Hematopoietic multipotent progenitor cell treated with erythropoietin and hydrocortisone succinate and interleukin-3 and kit ligand, for 17 days (in vitro differentiated cells): ENCODE measurements at regions not wholly inside any gene's neighbourhood (a gene's known extent, or its start where the extent isn't known, plus 50 kb on each side); places are given as distances from the start of the nearest gene placed in this dataset.
"Not testable (repeated sequence)": the region's sequence is repeated elsewhere in the genome, so short reads cannot be mapped to it uniquely, and the experiment has no call there.

Experiments
- DNase-seq: peaks from one replicate; pipeline ENCODE4 v3.0.0-alpha.2; 2015; ENCODE audit warnings: low spot score

DNA sequence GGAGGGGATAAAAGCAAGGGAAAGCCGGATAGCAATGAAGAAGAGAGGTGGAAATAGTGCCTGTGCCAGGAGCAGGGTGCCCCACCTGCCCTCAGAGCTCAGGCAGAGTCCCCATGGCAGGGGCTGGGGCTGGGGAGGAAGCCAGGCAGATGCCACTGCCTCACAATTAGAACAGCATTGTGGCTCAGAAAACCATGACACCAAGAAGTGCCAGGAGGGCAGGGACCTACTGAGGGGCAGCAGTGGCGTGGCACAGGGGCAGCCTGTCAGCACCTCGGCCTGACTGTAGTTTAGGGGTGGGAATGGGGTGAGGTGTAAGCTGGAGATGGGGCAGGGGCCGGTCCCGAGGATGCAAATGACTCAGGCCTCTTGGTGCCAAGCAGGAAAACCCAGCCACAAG, 532.1 kb upstream of the B3GAT1 start:
- DNase-seq: no peak

DNA sequence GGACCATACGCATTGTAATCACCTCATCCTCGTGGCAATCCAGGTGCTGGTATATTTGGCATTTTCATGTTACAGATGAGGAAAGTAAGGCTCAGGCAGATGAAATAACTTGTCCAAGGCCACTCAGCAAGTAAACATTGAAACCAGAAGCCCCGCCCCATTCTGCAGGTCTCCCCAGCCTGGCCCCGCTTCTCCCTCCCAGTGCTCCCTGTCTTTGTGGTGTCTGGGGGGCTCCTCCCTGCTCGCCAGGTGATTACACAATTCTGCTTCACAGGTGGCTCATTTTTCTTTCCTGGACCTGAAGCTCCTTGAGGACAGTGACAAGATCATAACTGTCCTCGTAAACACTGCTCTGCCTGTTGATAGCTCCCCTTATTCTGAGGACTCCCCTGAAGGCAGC, 531.5 kb upstream of the B3GAT1 start:
- no peak for DNase-seq

DNA sequence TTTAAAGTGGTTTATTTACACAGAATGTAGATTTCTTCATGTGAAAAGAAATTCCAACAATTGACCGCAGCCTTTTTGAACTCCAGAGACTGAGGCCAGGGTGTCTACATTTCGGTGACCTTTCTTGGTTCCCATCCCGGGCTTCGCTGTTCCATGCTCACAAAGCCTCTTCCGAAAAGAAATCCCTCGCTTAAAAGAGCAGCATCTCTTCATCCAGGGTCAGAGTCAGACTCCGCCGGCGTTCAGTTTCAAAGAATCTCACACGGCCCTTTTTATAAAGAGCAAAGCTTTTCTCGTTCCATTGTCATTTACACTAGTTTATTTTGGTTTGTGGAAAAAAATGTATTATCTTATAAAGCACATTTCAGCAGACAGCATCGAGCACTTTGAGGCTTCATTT, 530.6 kb upstream of the B3GAT1 start:
- no peak for DNase-seq

DNA sequence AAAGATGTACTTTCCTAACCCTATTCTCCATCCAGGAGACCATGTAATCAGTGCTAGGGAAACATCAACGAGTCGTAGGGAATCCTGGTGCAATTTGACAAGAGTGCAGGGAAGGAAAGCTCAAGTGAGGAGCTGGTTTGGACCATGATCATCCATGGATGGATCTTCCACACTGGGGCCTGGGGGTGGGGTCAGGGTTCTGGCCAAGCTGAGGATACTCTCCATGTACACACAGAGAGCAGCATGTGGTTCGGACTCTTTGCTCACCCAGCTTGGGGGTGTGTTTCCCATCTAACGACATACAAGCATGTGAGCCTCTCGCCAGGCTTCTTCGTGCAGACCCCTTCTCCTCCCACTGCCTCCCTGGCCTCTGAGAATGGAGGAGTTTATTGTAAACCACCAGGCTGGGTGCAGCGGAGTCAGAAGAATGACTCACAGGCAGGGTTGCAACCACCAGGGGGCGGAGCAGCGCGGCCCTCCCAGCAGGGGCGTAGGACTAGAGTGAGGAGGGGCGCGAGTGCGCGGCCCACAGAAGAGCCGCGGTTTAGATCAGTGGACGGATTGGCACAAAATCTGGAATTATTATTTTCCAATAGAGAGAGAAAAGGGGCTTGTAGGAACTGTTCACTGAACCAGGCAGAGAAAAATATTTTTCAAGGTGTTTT, 530.0 kb upstream of the B3GAT1 start:
- not testable (repeated sequence) for DNase-seq

GRCh38 chr11:134941326-134941725, 529.3 kb upstream of the B3GAT1 start:
- no peak for DNase-seq

DNA sequence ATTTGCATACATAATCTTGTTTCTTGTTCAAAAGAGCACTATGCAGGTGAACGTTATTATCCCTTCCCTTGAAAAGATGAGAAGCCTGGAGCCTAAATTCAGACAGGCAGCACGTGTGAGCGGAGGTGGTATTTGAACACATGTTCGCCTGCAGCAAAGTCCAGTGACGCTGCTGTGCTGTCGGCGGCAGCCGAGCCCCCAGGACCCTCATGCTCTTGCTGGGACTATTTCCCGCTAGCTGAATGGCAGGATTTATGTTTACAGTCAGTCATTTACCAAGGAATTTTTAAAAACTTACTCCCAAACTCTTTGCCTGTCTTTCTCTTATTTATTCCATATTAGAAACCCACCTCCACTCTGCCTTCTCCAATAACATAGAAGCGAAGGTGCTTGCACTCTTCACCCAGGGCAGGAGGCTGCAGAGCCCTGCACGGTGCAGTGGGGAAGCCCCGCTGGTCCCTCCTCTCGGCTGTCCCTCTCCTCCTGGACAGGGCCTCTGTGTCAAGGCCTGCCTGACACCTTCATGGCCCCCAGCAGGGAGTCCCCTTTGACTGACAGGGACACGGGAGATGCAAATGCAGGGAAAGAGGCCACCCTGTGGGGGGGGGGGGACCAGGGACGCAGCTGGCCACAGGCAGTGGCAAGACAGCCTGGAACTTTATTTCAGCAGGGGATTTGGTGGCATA, 528.5 kb upstream of the B3GAT1 start:
- DNase-seq: no peak

DNA sequence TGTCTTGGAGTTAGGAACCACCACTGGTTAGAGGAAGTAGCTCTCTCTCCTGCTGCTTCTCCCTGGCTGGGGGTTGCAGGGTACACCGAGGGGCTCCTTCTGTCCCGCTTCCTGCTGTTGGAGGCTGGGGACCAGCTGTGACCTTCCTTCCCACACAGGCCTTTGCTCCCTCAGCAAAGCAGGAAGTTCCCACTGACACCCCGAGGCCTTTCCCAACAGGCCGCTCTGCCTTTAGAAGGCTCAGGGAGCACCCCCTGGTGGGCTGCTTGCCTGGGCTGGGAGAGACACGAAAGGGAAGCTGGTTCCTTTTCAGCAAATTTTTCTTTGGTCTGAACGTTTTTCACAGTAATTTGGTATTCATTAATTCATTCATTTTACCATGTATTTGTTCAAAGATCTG, 527.9 kb upstream of the B3GAT1 start:
- no peak for DNase-seq

- no peak for DNase-seq
Observed at GRCh38 chr11:134939031-134939430, 527.0 kb upstream of the B3GAT1 start.

DNA sequence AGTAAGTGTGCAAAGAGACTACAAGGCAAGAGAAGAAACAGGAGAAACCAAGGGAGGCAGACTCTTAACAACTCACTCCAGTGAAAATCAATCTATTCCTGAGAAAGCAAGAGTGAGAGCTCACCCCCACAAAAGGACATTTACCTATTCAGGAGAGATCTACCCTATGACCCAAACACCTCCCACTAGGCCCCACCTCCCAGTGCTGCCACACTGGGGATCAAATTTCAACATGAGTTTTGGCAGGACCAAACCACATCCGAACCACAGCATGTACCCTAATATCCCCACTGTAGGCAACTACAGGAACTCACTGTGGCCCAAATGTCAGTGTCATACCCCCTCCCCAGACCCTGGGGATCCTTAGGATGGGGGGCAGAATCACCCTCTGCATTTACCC, 526.2 kb upstream of the B3GAT1 start:
- DNase-seq: no peak

- not testable (repeated sequence) for DNase-seq
Observed at GRCh38 chr11:134937193-134937592, 525.2 kb upstream of the B3GAT1 start.

DNA sequence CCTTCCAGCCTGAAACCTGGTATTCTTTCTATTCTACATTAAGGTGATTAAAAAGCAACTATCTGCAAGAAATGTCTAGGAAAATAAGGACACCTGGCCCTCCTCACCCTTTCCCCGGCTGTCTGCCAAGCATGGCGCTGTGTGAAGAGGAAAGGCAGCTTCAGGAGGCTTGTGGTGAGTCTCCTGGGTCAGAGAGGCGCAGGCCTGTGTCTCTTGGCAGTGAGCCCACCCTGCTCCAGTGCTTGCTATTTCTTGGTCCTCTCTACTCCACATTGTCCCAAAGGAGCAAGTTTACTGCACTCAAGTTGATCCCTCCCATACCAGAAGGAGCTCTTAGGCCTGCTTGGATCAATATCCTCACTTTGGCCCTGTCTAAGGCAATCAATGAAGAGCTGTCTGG, 520.7 kb upstream of the B3GAT1 start:
- DNase-seq: no peak

- DNase-seq: no peak
Observed at GRCh38 chr11:134925432-134925831, 513.4 kb upstream of the B3GAT1 start.

DNA sequence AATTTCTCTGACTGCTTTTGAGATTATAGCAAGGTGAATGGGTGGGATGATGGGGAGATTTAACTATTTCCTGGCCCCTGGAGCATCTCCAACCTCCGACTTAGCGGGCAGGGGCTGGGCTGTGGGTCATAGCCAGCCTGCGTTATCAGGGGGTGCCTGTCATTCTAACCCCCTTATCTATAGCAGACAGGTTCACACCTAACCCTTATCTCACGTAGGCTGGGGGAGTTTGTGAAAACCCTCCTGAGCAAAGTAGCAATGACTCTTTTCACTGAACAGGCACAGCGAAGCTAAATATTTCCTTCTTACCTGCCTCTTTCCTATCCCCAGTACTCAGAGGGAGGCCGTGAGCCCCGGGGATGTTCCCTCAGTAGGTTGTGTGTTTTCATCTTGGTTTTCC, 511.4 kb upstream of the B3GAT1 start:
- DNase-seq: no peak

DNA sequence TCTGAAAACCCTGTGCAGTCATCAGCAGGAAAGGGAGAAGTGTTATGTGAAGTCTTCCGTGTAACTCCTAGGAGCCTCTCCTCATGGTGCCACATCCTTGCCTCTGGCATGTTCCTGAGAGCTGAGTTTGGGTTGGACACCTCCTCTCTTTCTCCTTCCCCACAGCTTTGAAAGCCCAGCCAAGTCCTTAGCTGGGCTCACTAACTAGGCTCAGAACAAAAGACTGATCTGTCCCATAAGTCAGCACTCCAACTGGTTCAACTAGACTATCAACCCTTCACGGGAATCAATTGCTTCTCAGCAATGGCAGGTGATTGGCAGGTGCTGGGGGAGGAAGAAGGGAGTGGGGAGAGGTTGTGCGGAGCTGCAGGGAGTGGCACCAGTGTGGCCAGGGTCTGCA, 509.9 kb upstream of the B3GAT1 start:
- DNase-seq: no peak

- DNase-seq: no peak
Observed at GRCh38 chr11:134920851-134921608, 509.0 kb upstream of the B3GAT1 start.

DNA sequence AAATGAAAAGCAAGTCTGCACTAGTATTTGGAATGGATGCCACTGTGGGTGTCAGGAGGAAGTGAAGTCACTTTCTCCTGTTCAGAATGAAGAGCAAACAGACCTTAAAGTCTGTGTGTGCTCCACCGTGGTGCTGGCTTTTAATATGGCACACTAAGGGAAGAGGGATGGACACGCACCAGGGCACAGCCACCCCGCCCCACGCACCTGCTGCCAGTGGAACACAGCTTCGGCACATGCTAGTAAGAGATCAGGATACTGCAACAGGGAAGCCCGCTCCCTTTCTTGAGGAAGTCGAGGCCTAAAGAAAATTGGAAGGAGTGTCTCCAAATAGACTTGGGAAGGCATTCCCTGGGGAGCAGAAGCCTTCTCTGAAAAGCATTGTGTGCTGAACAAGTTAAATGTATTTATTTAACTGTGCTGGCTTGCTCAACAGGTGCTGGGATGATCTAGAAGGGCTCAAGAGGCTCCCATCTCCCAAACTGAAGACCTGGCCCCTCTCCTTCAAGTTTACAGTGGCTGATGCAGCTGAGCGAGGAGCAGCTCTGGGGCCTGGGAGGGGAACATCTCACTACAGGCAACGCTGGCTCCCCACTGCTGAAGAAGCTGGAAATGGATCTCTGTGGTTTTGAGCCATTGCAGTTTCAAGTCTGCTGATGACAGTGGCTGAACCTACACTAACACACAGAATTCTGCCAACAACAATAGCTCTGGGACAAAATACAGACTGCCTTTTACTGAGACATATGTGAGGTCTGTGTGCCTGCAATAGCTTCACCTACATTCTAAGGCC, 504.6 kb upstream of the B3GAT1 start:
- DNase-seq: no peak

DNA sequence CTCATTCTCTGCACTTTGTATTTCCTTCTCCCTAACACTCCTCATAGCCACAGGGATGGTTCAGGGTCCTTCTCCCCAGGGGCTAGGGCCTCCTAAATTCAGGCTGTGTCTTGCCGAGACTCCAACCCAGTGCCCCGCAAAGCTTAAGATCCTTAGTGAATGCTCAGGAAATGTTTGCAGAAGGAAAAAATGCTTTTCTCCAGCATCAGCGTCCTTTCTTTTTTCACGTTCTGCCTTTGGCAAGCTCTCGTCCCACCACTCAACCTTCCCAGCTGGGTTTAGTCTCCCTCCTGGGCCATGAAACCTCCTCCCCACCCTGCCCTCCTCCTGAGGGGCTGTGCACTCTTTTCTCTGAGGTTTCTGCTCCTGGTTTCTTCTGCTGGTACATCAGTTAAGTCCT, 503.8 kb upstream of the B3GAT1 start:
- no peak for DNase-seq

- no peak for DNase-seq
Observed at GRCh38 chr11:134915212-134915611, 503.2 kb upstream of the B3GAT1 start.

GRCh38 chr11:134913999-134914590, 502.1 kb upstream of the B3GAT1 start:
- DNase-seq: no peak

DNA sequence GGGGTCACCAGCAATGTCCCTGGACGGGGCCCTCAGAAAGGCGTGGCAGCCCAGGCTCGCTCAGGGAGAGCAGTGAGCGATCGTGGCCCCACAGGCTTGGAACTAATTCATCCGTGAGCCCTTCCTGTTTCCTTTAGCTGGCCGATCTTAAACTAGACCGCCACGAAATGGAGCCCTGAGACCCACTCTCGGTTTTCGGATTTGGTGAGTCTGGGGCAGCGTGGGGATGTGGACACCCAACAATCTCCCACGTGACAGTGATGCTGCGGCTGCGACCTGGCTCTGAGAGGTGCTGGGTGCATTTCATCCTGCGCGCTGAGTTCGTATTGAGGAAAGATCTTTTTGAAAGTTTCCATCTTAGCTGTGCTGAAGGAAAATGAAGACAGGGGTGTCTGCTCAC, 501.3 kb upstream of the B3GAT1 start:
- DNase-seq: no peak

DNA sequence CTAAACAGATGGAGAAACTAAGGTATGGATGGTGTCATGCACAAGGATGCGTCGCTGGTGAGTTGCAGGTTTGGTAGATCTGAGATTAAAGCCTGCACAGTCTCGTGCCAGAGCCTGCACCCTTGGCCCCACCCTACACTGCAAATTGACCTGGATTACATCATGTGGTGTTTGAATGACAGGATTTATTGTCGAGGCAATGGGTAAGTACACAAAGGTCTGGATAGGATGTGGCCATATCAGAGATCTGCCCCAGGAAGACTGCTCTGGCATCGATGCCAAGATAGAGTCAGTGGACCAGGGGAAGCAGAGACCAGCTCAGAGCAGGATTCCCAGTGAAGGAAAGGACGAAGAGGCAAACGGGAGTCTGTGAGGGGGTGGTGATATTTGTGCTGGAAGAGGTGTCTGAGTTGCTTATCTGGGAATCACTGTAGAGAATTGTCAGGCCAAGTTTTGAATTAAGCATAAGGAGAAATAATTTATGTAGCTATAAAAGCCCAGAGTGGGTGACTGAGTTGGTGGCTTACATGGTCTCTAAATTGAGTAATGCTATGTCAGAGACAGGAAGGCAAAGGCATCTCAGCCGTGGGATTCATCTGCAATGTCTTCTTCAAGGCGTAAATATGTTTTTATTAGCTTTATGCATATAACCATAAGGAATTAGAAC, 499.6 kb upstream of the B3GAT1 start:
- no peak for DNase-seq

GRCh38 chr11:134908583-134908982, 496.5 kb upstream of the B3GAT1 start:
- no peak for DNase-seq
